ENCODE measurements at regions not wholly inside any gene's neighbourhood (a gene's known extent, or its start where the extent isn't known, plus 50 kb on each side); places are given as distances from the start of the nearest gene placed in this dataset.

GRCh38 chr13:82938644-82939043 lies 943.6 kb downstream of the SLITRK1 start:
- no peak for DNase-seq

GRCh38 chr13:82934000-82934399 lies 948.3 kb downstream of the SLITRK1 start:
- no peak for DNase-seq

DNA sequence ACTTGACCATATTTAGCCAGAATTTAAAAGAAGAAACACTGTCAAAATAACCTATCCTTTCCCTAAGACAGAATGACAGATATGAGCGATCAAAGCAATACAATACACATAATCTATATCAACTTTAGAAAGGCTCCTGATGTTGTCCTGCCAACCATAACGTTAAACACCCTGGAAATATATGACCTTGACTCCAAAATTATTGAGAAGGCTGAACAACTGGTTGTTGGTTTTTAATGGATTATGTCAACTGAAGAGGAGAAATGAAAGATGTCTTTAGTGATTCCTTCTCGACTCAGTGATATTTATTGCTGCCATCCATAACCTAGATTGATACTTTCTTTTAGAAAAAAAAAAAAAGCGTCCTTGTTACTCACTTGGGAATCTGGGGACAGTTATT lies 957.2 kb downstream of the SLITRK1 start:
- DNase-seq, result no peak

DNA sequence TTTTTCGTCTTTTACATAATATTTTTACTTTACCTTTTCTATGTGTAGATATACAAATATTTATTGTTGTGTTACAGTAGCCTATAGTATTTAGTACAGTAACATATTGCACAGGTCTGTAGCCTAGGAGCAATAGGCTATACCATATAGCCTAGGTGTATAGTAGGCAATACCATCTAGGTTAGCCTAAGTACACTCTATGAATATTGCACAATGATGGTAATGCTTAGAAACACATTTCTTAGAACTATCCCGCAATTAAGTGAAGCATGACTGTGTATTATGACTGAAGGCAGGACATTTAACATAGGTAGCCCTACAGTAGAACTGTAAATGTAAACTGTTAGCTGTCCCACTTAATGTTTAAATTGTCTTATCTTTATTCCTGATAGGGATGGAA lies 964.3 kb downstream of the SLITRK1 start:
- no peak for DNase-seq

DNA sequence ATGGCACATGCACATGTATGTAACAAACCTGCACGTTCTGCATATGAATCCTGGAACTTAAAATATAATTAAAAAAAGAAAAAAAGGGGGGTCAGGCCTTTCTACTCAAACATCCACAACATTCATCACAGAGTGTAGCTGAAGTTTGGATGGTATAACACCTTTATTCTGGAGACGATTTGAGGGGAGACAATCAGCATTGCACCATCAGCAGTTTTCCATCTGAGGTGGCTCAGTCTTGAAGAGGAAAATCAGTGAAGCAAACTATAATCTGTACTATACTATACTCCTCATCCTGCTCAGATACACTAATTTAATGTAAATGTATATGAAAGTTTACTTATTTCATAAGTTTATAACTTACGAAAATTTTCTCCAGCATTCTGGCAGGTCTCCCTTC lies 969.7 kb downstream of the SLITRK1 start:
- no peak for DNase-seq

DNA sequence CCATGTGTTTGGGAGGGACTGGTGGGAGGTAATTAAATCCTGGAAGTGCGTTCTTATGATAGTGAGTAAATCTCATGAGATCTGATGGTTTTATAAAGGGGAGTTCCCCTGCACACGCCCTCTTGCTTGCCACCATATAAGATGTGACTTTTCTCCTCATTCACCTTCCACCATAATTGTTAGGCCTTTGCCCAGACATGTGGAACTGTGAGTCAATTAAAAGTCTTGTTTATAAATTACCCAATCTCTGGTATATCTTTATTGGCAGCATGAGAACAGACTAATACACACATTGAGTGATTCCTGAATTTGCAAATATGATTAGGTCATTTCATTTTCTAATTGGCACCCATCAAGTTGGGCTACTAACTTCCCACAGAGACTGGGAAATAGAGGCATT lies 977.2 kb downstream of the SLITRK1 start:
- no peak for DNase-seq

DNA sequence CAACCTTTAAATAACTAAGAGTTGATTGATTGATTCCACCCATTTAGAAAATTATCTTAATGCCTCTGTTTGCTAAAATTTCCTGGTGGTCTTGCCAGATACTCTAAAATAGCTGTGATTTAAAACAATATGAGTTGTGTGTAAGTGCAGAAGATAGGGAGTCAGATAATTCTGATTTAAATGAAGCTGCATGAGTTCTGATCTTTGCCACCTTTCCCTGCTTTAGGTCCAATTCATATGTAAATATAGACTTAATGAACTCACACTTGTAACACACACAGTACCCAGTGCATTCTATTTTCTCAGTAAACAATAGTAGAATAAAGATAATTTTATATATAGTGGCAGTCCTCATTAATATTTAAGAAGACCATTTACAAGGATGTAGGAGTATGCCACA lies 981.8 kb downstream of the SLITRK1 start:
- no peak for DNase-seq

- no peak for DNase-seq
Observed at GRCh38 chr13:82898586-82898985, 983.7 kb downstream of the SLITRK1 start.

GRCh38 chr13:82879921-82880320 lies 1002.4 kb downstream of the SLITRK1 start:
- DNase-seq, result no peak

DNA sequence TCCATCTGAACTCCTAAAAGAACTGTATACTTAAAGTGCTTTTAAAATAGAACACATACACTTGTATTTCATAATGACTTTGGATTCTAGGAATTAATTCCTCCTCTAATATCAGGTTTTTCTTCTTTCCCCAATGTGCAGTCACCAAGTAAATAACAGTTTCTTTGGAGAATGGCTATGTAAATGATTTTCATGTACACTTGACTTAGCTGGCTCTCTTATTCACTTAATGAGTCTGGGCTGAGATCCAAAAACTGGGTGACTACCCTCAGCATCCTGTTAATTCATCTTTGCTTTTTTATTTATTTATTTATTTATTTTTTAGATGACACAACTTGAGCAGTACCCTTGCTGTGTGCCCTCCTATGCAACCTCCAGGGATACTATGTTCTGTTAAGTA lies 1003.7 kb downstream of the SLITRK1 start:
- DNase-seq, result peak; percentile 95

DNA sequence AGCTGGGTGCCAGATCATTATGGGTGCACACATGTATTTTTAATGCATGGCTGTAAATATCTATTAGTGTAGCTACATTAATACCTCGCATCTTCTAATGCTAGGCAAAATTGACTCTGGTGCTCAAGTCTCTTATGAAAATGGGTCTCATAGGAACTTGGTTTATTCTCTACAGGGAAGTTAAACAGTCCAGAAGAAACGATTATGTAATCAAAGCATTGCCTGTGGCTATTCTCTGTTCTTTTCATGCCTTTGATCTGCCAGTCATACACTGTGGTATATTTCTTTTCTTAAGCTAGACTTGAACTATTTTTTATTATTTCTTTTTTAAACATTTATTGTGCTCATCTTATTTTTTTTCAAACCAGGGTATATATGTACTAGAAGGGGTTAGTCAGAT lies 1015.0 kb downstream of the SLITRK1 start:
- DNase-seq, result no peak

- DNase-seq, result no peak
Observed at GRCh38 chr13:82850644-82851043, 1031.6 kb downstream of the SLITRK1 start.

- no peak for DNase-seq
Observed at GRCh38 chr13:82848766-82849165, 1033.5 kb downstream of the SLITRK1 start.

- peak; percentile 4 for DNase-seq
Observed at GRCh38 chr13:82847595-82847994, 1034.7 kb downstream of the SLITRK1 start.

DNA sequence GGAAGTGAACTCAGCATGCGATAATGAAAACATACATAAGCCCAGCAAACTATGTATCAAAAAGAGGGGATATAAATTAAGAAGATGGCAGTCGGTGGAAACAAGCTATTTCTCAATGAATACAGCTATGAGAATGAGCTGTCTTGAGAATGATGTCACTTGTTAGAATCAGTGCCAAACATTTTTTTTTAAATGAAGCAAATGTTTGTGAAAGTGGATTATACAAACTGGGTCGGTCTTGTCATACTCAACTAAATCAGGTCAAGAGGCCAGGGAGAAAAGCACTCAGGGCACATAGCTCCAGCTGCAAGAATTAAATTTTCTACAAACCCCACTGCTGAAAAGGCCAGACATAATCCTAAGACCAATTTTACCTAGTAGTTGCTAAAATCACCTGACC lies 1048.4 kb downstream of the SLITRK1 start:
- DNase-seq, result no peak

- no peak for DNase-seq
Observed at GRCh38 chr13:82829040-82829439, 1053.2 kb downstream of the SLITRK1 start.

GRCh38 chr13:82827724-82828123 lies 1054.5 kb downstream of the SLITRK1 start:
- DNase-seq, result no peak

DNA sequence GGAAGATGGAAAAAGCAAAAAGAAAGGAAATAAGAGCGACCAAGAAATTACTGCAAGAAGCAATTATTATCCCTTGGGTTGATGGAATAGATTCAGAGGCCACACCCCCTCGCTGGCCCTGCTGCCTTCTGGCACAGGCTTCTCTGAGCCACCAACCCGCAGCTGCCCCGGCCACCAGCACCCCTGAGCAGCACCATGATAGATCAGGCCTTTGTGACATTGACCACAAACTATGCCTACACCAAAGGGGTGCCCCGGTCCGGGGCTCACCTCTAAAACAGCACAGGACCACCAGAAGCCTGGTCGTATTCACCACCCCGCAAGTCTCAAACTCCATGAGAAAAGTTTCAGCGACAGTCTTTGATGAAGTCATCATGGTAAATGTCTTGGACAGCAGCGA lies 1059.3 kb downstream of the SLITRK1 start:
- DNase-seq, result no peak

- no peak for DNase-seq
Observed at GRCh38 chr13:82817133-82817532, 1065.1 kb downstream of the SLITRK1 start.

DNA sequence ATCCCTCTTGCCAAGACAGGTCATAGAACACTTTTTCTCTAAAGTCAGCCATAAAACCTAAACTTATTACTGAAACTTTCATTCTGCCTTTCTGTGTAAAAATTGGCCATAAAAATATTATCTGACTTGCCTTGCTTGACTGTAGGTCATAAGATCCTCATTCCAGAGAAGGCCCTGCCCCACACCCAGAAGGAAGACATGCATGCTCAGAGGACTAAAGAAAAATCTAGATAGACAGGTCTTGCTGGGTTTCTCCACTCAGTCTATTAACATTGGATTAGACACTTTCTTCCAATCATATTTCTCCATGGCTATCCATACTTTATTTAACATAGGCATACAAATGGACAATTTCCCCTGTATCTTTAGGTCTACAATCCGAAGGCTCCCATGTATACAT lies 1066.5 kb downstream of the SLITRK1 start:
- DNase-seq, result no peak

GRCh38 chr13:82803341-82803740 lies 1078.9 kb downstream of the SLITRK1 start:
- DNase-seq, result no peak

- no peak for DNase-seq
Observed at GRCh38 chr13:82802528-82802927, 1079.7 kb downstream of the SLITRK1 start.

GRCh38 chr13:82800391-82800790 lies 1081.9 kb downstream of the SLITRK1 start:
- no peak for DNase-seq

DNA sequence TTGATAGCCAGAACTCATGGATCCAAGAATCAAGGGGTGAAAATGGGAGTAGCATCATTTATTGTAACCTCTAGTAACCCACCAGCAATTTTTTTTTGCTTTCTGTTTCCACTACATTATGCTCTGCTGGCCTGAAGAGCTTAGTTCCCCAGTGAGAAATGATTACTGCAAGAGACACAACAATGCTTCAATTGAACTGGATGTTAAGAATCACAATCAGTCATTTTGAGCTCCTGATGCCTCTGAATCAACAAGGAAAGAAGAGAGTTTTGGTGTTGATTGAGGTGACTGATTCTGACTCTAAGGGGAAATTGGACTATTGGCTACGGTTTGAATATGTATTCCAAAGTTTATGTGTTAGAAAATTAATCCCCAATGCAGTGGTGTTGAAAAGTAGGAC lies 1084.4 kb downstream of the SLITRK1 start:
- DNase-seq, result no peak

DNA sequence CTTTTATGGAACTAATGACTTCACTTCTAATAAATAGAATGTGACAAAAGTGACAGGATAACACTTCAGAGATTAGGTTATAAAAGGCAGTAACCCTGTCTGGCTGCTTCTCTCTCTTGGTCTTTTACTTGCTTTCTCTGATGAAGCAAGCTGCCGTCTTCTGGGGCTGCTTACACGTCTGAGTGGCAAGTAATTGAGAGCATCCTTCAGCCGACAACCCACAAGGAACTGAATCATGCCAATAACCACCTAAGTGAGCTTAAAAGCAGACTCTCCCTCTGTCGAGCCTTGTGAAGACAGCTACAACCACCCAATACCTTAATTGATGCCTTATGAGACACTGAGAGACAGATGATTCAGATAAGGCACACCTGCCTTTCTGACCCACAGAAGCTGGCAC lies 1091.2 kb downstream of the SLITRK1 start:
- DNase-seq, result no peak

DNA sequence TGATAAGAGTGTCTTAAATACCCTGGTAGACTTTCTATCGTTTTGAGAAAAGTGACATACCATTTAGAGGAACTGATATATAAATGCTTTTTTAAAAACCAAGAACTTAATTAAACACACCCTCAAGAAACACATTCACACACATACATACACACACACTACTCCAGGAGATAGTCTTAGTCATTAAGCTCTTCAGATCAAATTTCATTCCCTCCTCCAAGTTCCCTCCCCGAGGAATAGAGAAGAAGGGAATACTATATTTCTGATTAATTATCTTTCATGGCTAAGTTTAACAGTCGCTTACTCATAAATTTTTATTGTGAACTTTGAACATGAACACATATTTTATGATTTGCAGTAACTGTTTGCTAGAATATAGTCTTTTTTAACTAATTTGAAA lies 1109.5 kb downstream of the SLITRK1 start:
- DNase-seq, result no peak

Measured in COR-L47 (cell line).